WTC11 (cell line): ENCODE measurements at regions not wholly inside any gene's neighbourhood (a gene's known extent, or its start where the extent isn't known, plus 50 kb on each side); places are given as distances from the start of the nearest gene placed in this dataset.

Source experiments
- CREB1 ChIP-seq: sonication (generic); formaldehyde crosslinking; IDR thresholded peaks from 2 replicates; pipeline ENCODE4 v1.8.0; 2023; ENCODE audit warnings: mild to moderate bottlenecking, missing genetic modification reagents
- CREM ChIP-seq: sonication (generic); formaldehyde crosslinking; IDR thresholded peaks from 2 replicates; pipeline ENCODE4 v1.8.1; 2022; ENCODE audit warnings: mild to moderate bottlenecking, missing genetic modification reagents, moderate library complexity
- CTCF ChIP-seq: fragments of 200-600 bp; IDR thresholded peaks from 2 replicates; pipeline ENCODE4 v1.8.0; 2022; ENCODE audit warnings: antibody characterized with exemption
- JUN ChIP-seq: sonication (generic); formaldehyde crosslinking; IDR thresholded peaks from 2 replicates; pipeline ENCODE4 v1.8.0; 2023; ENCODE audit warnings: mild to moderate bottlenecking, missing genetic modification reagents
- KAT7 ChIP-seq: sonication (generic); formaldehyde crosslinking; IDR thresholded peaks from 2 replicates; pipeline ENCODE4 v1.8.1; 2023; ENCODE audit warnings: missing genetic modification reagents, mild to moderate bottlenecking, borderline replicate concordance
- RELA ChIP-seq: sonication (generic); formaldehyde crosslinking; IDR thresholded peaks from 2 replicates; pipeline ENCODE4 v1.8.1; 2022; ENCODE audit warnings: missing genetic modification reagents, mild to moderate bottlenecking, borderline replicate concordance
- TEAD4 ChIP-seq: sonication (generic); formaldehyde crosslinking; IDR thresholded peaks from 2 replicates; pipeline ENCODE4 v1.8.0; 2022; ENCODE audit warnings: mild to moderate bottlenecking, missing genetic modification reagents
- TP53 ChIP-seq: sonication (generic); formaldehyde crosslinking; IDR thresholded peaks from 2 replicates; pipeline ENCODE4 v1.8.1; 2023; ENCODE audit warnings: mild to moderate bottlenecking, missing genetic modification reagents
- USF1 ChIP-seq: sonication (generic); formaldehyde crosslinking; IDR thresholded peaks from 2 replicates; pipeline ENCODE4 v1.8.0; 2022; ENCODE audit warnings: mild to moderate bottlenecking, missing genetic modification reagents
- USF2 ChIP-seq: sonication (generic); formaldehyde crosslinking; IDR thresholded peaks from 2 replicates; pipeline ENCODE4 v1.8.1; 2023; ENCODE audit warnings: mild to moderate bottlenecking, missing genetic modification reagents, moderate library complexity
- ZBTB21 ChIP-seq: sonication (generic); formaldehyde crosslinking; IDR thresholded peaks from 2 replicates; pipeline ENCODE4 v1.8.1; 2023; ENCODE audit warnings: mild to moderate bottlenecking, missing genetic modification reagents, borderline replicate concordance
- ZNF121 ChIP-seq: sonication (generic); formaldehyde crosslinking; IDR thresholded peaks from 2 replicates; pipeline ENCODE4 v1.8.0; 2023; ENCODE audit warnings: missing genetic modification reagents
- ZNF317 ChIP-seq: sonication (generic); formaldehyde crosslinking; IDR thresholded peaks from 2 replicates; pipeline ENCODE4 v1.8.1; 2023; ENCODE audit warnings: low read depth, mild to moderate bottlenecking, moderate library complexity, missing genetic modification reagents, borderline replicate concordance

- no peak for TF ChIP-seq USF2 (CRISPR knock-in tag)
- no peak for TF ChIP-seq JUN (CRISPR knock-in tag)
- no peak for TF ChIP-seq ZNF121 (CRISPR knock-in tag)
- no peak for TF ChIP-seq CTCF
- TF ChIP-seq CREM (CRISPR knock-in tag), result no peak
- no peak for TF ChIP-seq CREB1
- TF ChIP-seq KAT7 (CRISPR knock-in tag), result no peak
- TF ChIP-seq TP53 (CRISPR knock-in tag), result no peak
- no peak for TF ChIP-seq ZNF317
- TF ChIP-seq RELA (CRISPR knock-in tag), result no peak
- TF ChIP-seq ZBTB21 (CRISPR knock-in tag), result no peak
- TF ChIP-seq USF1 (CRISPR knock-in tag), result no peak
- no peak for TF ChIP-seq TEAD4
Measured at GRCh38 chr6:139701003-139701402, 326.6 kb upstream of the CITED2 start.
